Gastroesophageal sphincter (tissue), 4 donors: ENCODE measurements at regions not wholly inside any gene's neighbourhood (a gene's known extent, or its start where the extent isn't known, plus 50 kb on each side); places are given as distances from the start of the nearest gene placed in this dataset.
A peak's percentile ranks its signal among the peaks of the same experiment; 100 is the strongest.

ENCODE experiments used
- ATAC-seq: fragments of 150-250 bp; one replicate; pipeline ENCODE4 v1.9.1; 2016; ENCODE audit warnings: mild to moderate bottlenecking, moderate library complexity
- H3K27ac ChIP-seq, 4 donors: fragments of 200-600 bp; sonication (generic) in 3 of 4; 1 replicate in 3 of 4; 2 replicates in 1 of 4; pipeline ENCODE4 v1.5.1; 2016 to 2019
- H3K27me3 ChIP-seq: fragments of 200-600 bp; sonication (generic); one replicate; pipeline ENCODE4 v1.5.1; 2019
- H3K36me3 ChIP-seq, 2 donors: fragments of 200-600 bp; sonication (generic); one replicate each; pipeline ENCODE4 v1.5.1; 2019; ENCODE audit warnings: control low read depth in 1 of 2
- H3K4me1 ChIP-seq, 3 donors: fragments of 200-600 bp; sonication (generic); 1 replicate in 2 of 3; 2 replicates in 1 of 3; pipeline ENCODE4 v1.5.1; 2016 to 2019; ENCODE audit warnings: control low read depth in 2 of 3
- H3K4me3 ChIP-seq, 2 donors: fragments of 200-600 bp; sonication (generic); one replicate each; pipeline ENCODE4 v1.5.1; 2019; ENCODE audit warnings: mild to moderate bottlenecking in 1 of 2, moderate library complexity in 1 of 2
- H3K9me3 ChIP-seq, 3 donors: fragments of 200-600 bp; sonication (generic); one replicate each; pipeline ENCODE4 v1.5.1; 2017 to 2019; ENCODE audit warnings: control low read depth in 2 of 3
- EP300 ChIP-seq: sonication (generic); formaldehyde crosslinking; IDR thresholded peaks from one replicate; pipeline ENCODE4 v1.6.1; 2017; ENCODE audit warnings: antibody characterized with exemption, mild to moderate bottlenecking
- POLR2A ChIP-seq, 2 donors: fragments of 450-650 bp; IDR thresholded peaks; one replicate each; pipeline ENCODE4 v1.6.1; 2017; ENCODE audit warnings: antibody characterized with exemption in 2 of 2, mild to moderate bottlenecking in 2 of 2, moderate library complexity in 1 of 2
- POLR2AphosphoS5 ChIP-seq: sonication (generic); formaldehyde crosslinking; IDR thresholded peaks from one replicate; pipeline ENCODE4 v1.6.1; 2017; ENCODE audit warnings: antibody characterized with exemption
- WGBS, 2 donors: methylation state at CpG; one replicate each; pipeline ENCODE4 v1.1.5; 2018; ENCODE audit warnings: low coverage in 1 of 2; 5-methylcytosine and 5-hydroxymethylcytosine counted together
- TF ChIP-seq, protein P1 (sequence below), 4 experiments: fragments of 200-600 bp in 2 of 4; fragments of 450-650 bp in 2 of 4; sonication (generic) in 1 of 4; IDR thresholded peaks; one replicate each; pipeline ENCODE4 v1.5.1; 2017 to 2019; ENCODE audit warnings: antibody characterized with exemption in 4 of 4, mild to moderate bottlenecking in 2 of 4, moderate library complexity in 2 of 4

DNA sequence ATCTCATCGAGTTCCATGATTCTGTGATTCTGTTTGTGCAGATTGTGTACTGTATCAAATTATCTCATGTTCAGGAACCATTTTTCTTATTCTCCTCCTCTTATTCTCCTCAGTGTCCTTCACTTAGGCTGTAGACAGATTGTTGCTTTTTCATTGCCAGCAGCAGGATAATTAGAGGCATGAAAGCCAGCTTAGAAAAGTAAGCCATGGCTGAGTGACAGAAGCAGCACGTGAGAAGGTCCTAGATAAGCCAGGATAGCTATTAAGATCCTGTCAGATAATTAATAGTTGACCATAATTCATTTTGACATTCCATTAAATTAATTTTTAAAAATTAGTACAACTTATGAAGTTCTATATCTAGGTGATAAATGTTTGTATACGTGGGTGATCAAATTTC is 60.8 kb upstream of the PRKACB start:
- WGBS, 2 donors: 59 to 60% methylated on average over 3 of the region's 3 CpGs

DNA sequence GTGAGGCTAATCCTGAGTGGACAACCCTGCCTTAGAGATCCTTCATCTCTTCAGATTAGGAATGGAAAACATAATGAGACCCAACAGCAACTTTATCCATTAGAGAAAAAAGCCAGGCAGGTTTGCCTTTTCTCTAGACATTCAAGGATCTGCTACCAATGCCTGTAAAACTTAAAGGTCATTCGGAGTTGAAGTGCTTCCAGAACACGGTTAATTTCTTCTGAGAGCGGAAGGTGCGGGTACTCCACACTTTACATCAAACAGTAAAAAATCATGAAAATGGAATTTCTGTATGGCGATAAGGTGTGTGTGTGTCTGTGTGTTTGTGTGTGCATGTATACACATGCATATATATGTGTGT is 65.2 kb upstream of the PRKACB start:
- H3K4me1 ChIP-seq: peaks cover 0 to 45% (median 3%) of the 10 kb centered on the region in 3 donors
- no peaks in the 10 kb centered on the region for H3K36me3 ChIP-seq
- H3K9me3 ChIP-seq: no peaks in the 10 kb centered on the region
- TF ChIP-seq POLR2AphosphoS5 (no peak), POLR2A (IDR thresholded peaks at IDR 0.05) (no peak), EP300 (no peak)
- TF ChIP-seq, protein P1, sequence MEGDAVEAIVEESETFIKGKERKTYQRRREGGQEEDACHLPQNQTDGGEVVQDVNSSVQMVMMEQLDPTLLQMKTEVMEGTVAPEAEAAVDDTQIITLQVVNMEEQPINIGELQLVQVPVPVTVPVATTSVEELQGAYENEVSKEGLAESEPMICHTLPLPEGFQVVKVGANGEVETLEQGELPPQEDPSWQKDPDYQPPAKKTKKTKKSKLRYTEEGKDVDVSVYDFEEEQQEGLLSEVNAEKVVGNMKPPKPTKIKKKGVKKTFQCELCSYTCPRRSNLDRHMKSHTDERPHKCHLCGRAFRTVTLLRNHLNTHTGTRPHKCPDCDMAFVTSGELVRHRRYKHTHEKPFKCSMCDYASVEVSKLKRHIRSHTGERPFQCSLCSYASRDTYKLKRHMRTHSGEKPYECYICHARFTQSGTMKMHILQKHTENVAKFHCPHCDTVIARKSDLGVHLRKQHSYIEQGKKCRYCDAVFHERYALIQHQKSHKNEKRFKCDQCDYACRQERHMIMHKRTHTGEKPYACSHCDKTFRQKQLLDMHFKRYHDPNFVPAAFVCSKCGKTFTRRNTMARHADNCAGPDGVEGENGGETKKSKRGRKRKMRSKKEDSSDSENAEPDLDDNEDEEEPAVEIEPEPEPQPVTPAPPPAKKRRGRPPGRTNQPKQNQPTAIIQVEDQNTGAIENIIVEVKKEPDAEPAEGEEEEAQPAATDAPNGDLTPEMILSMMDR (IDR thresholded peaks at IDR 0.05): no peak
- H3K4me3 ChIP-seq: peak overlapping the region; percentile 77 to 87
- 14 to 24% methylated on average over 4 to 5 of the region's 5 CpGs for WGBS, 2 donors
- H3K27me3 ChIP-seq: no peaks in the 10 kb centered on the region
- peak; percentile 1 for ATAC-seq
- peak overlapping the region in 3 of 4 donors; percentile 93 to 95 (median 94) for H3K27ac ChIP-seq

More for the DNA sequence above, 60.8 kb upstream of the PRKACB start:
- Histone ChIP-seq H3K4me1 (peaks cover 0 to 30% (median 0%) of the 10 kb centered on the region in 3 donors), H3K36me3 (no peaks in the 10 kb centered on the region), H3K9me3 (no peaks in the 10 kb centered on the region), H3K27me3 (no peaks in the 10 kb centered on the region), H3K27ac (no peak overlapping the region), H3K4me3 (no peak overlapping the region)
- no peak for ATAC-seq
- TF ChIP-seq POLR2A (IDR thresholded peaks at IDR 0.05) (no peak), EP300 (no peak), POLR2AphosphoS5 (no peak)
- TF ChIP-seq, protein P1 (IDR thresholded peaks at IDR 0.05): no peak

DNA sequence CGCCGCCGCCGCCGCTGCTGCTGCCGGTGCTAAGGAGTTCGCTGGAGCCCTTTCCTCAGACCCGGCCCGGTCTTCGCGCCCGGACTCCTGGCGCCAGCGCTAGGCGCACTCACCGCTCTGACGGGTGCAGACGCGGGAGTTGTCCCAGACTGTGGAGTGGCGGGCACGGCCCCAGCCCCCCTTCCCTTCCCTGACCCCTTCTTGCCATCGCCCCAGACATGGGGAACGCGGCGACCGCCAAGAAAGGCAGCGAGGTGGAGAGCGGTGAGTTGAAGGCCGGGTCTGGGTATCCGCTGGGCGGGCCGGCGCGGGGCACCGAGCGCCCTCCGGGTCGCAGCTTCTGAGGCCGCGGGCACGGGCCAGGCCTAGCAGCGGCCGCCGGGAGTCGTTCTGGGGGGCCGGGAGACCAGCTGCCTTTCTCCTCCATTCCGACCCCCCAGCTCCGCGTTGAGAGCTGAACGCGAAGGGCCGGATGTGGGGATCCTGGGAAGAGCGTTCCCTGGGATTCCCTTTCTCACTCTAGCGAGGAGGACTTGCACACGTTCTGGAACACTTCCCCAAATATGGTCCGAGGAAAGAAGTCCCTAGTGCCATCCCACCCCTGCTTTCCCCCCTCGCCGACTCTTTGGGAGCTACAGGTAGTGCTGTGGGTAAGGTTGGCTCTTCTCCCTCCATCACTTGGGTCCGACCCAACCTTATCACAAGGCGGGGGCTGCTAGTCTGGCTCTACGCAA is 65.8 kb upstream of the PRKACB start:
- ATAC-seq: peak; percentile 54
- peak overlapping the region; percentile 77 to 87 for H3K4me3 ChIP-seq
- WGBS, 2 donors: 0% methylated on average over 4 of the region's 61 CpGs; no CpG with 5 or more reads in 1 of the 2 donors

DNA sequence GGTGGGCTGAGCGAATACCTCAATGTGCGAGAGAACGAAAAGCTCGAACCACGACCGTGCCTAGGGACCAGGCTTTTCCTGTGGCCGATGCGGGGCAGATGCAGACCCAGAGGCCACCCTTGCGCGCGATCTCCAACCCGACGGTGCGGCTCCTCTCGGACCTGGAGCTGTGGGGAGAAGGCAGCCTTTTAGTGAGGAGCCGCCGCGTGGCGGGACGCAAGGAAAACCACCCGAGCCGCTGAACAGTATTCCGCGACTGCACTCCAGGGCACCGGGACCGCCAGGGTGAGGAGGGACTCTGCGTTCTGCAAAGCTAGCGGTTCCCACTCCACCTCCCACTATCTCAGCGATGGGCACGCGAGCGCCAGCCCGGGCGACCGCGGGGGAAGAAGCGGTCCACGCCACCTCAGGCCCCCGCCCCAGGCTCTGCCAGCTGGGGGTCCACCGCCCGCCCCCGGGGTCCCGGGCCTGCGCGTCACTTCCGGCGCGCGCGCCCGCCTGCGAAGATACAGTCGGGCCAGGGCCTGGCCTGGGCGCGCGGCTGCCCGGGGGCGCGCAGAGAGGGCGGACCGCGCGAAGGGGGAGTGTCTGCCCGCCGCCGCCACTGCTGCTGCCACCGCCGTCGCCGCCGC is 66.5 kb upstream of the PRKACB start:
- WGBS, 2 donors: no CpG with 5 or more reads among the region's 71 CpGs
- H3K9me3 ChIP-seq: no peaks in the 10 kb centered on the region
- peak overlapping the region; percentile 77 to 87 for H3K4me3 ChIP-seq
- peaks cover 0 to 40% (median 3%) of the 10 kb centered on the region in 3 donors for H3K4me1 ChIP-seq
- TF ChIP-seq, protein P1 (IDR thresholded peaks at IDR 0.05): peak in 2 of 4 experiments; percentile 32 to 40
- TF ChIP-seq EP300 (no peak), POLR2AphosphoS5 (peak; percentile 73), POLR2A (IDR thresholded peaks at IDR 0.05) (peak; percentile 64 to 67)
- no peaks in the 10 kb centered on the region for H3K36me3 ChIP-seq
- peak overlapping the region; percentile 86 to 95 (median 94) for H3K27ac ChIP-seq
- no peaks in the 10 kb centered on the region for H3K27me3 ChIP-seq
- ATAC-seq: peak; percentile 96

More for the DNA sequence above, 65.8 kb upstream of the PRKACB start:
- Histone ChIP-seq H3K9me3 (no peaks in the 10 kb centered on the region), H3K27ac (peak overlapping the region; percentile 86 to 95 (median 94)), H3K27me3 (no peaks in the 10 kb centered on the region), H3K4me1 (peaks cover 0 to 43% (median 3%) of the 10 kb centered on the region in 3 donors), H3K36me3 (no peaks in the 10 kb centered on the region)
- TF ChIP-seq POLR2A (IDR thresholded peaks at IDR 0.05) (no peak), EP300 (no peak), POLR2AphosphoS5 (no peak)
- TF ChIP-seq, protein P1 (IDR thresholded peaks at IDR 0.05): no peak
